Esophagus muscularis mucosa (tissue), 4 donors: ENCODE measurements at regions not wholly inside any gene's neighbourhood (a gene's known extent, or its start where the extent isn't known, plus 50 kb on each side); places are given as distances from the start of the nearest gene placed in this dataset.
"Not testable (repeated sequence)": the region's sequence is repeated elsewhere in the genome, so short reads cannot be mapped to it uniquely, and the experiment has no call there.

Experiments
- DNase-seq: peaks from one replicate; pipeline ENCODE4 v3.0.0-alpha.2; 2017; ENCODE audit errors: extremely low spot score
- H3K27ac ChIP-seq, 4 donors: fragments of 200-600 bp; sonication (generic); replicated peaks in 1 of 4; 1 replicate in 3 of 4; 2 replicates in 1 of 4; pipeline ENCODE4 v1.5.1; 2016 to 2019; ENCODE audit warnings: mild to moderate bottlenecking in 1 of 4
- H3K27me3 ChIP-seq, 4 donors: fragments of 200-600 bp; sonication (generic); one replicate each; pipeline versions ENCODE4 v1.5.1 to v1.6.0; 2016 to 2019
- H3K36me3 ChIP-seq, 4 donors: fragments of 200-600 bp; sonication (generic); one replicate each; pipeline ENCODE4 v1.5.1; 2016 to 2019
- H3K4me1 ChIP-seq, 4 donors: fragments of 200-600 bp; sonication (generic); one replicate each; pipeline ENCODE4 v1.5.1; 2016 to 2019
- H3K4me3 ChIP-seq, 4 donors: fragments of 200-600 bp; sonication (generic); 1 replicate in 2 of 4; 2 replicates in 2 of 4; pipeline ENCODE4 v1.5.1; 2016 to 2019; ENCODE audit warnings: mild to moderate bottlenecking in 4 of 4, moderate library complexity in 1 of 4
- H3K9me3 ChIP-seq, 4 donors: fragments of 200-600 bp; sonication (generic); 1 replicate in 3 of 4; 2 replicates in 1 of 4; pipeline ENCODE4 v1.5.1; 2016 to 2019
- CTCF ChIP-seq, 3 experiments: fragments of 200-600 bp in 2 of 3; fragments of 450-650 bp in 1 of 3; sonication (generic) in 2 of 3; IDR thresholded peaks; one replicate each; pipeline ENCODE4 v1.5.1; 2017 to 2019; ENCODE audit warnings: antibody characterized with exemption in 3 of 3, mild to moderate bottlenecking in 2 of 3, moderate library complexity in 1 of 3
- EP300 ChIP-seq: sonication (generic); formaldehyde crosslinking; IDR thresholded peaks from one replicate; pipeline ENCODE4 v1.6.1; 2017; ENCODE audit warnings: antibody characterized with exemption
- POLR2A ChIP-seq: fragments of 450-650 bp; IDR thresholded peaks from one replicate; pipeline ENCODE4 v1.6.1; 2017; ENCODE audit warnings: antibody characterized with exemption, moderate library complexity, mild to moderate bottlenecking, low read depth
- POLR2AphosphoS5 ChIP-seq, 2 donors: sonication (generic); formaldehyde crosslinking; IDR thresholded peaks; one replicate each; pipeline ENCODE4 v1.6.1; 2017; ENCODE audit warnings: antibody characterized with exemption in 2 of 2
- WGBS: methylation state at CpG from one replicate; pipeline ENCODE4 v1.1.5; 2018; 5-methylcytosine and 5-hydroxymethylcytosine counted together
- intact Hi-C: fragments of 100-400 bp; cut with DNase I; formaldehyde crosslinking; loops from one replicate; pipeline ENCODE4 v1.15.1; 2023

DNA sequence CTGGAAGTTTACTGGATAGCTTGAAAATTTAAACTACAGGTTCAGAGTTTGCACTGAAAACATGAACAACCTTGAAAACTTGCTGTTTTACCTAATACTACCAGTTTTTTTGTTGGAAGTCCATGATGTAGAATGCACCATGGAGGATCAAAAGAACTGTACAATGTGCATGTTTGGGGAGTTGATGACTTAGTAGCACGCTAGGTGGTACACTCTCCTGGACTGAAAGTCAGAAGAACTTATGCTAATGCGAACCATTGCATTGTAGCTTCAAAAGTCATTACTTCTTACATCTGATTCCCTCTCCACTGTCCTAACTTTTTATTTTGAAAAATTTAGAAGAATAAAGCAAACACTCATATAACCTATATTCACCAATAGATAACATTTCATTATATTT, 211.0 kb downstream of the OSTF1 start:
- no peak for TF ChIP-seq EP300
- no peak for TF ChIP-seq POLR2AphosphoS5 (IDR thresholded peaks at IDR 0.05)
- no peak for TF ChIP-seq POLR2A
- TF ChIP-seq CTCF (IDR thresholded peaks at IDR 0.05) = no peak
- DNase-seq = no peak
- H3K36me3 ChIP-seq = no peaks in the 10 kb centered on the region
- peaks cover 0 to 6% (median 0%) of the 10 kb centered on the region in 4 donors for H3K9me3 ChIP-seq
- H3K4me1 ChIP-seq = no peaks in the 10 kb centered on the region
- H3K27me3 ChIP-seq = no peaks in the 10 kb centered on the region
- no peak overlapping the region for H3K27ac ChIP-seq
- 85% methylated on average over 2 of the region's 2 CpGs for WGBS
- H3K4me3 ChIP-seq = no peak overlapping the region
- intact Hi-C loops = no loop called here

DNA sequence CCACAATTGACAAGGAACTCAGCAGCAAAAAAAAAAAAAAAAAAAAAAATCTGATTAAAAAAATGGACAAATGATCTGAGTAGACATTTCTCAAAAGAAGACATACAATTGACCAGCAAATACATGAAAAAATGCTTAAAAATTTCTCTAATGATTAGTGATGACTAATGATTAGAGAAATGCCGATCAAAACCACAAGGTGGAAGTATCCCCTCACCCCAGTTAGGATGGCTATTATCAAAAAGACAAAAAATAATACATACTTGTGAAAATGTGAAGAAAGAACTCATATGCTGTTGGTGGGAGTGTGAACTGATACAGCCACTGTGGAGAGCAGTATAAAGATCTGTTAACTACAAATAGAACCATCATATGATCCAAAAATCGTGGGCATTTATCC, 245.3 kb downstream of the OSTF1 start:
- no peak overlapping the region for H3K4me3 ChIP-seq
- no peaks in the 10 kb centered on the region for H3K4me1 ChIP-seq
- DNase-seq = no peak
- intact Hi-C loops = no loop called here
- no peaks in the 10 kb centered on the region for H3K36me3 ChIP-seq
- WGBS = 70% methylated on average over 2 of the region's 2 CpGs
- no peak for TF ChIP-seq POLR2A
- TF ChIP-seq CTCF (IDR thresholded peaks at IDR 0.05) = peak in 2 of 3 experiments; percentile 35
- peaks cover 0 to 4% (median under 1%) of the 10 kb centered on the region in 4 donors for H3K9me3 ChIP-seq
- H3K27me3 ChIP-seq = no peaks in the 10 kb centered on the region
- H3K27ac ChIP-seq = no peak overlapping the region

GRCh38 chr9:75358846-75359245, 270.5 kb downstream of the OSTF1 start:
- Histone ChIP-seq H3K4me3 (no peak overlapping the region), H3K27me3 (no peaks in the 10 kb centered on the region), H3K9me3 (peaks cover 0 to 9% (median 0%) of the 10 kb centered on the region in 4 donors), H3K36me3 (no peaks in the 10 kb centered on the region), H3K27ac (no peak overlapping the region), H3K4me1 (no peaks in the 10 kb centered on the region)
- WGBS = 43% methylated on average over 1 of the region's 1 CpG
- TF ChIP-seq POLR2A (no peak), POLR2AphosphoS5 (IDR thresholded peaks at IDR 0.05) (no peak), EP300 (no peak), CTCF (IDR thresholded peaks at IDR 0.05) (no peak)
- DNase-seq = no peak
- intact Hi-C loops = no loop called here

DNA sequence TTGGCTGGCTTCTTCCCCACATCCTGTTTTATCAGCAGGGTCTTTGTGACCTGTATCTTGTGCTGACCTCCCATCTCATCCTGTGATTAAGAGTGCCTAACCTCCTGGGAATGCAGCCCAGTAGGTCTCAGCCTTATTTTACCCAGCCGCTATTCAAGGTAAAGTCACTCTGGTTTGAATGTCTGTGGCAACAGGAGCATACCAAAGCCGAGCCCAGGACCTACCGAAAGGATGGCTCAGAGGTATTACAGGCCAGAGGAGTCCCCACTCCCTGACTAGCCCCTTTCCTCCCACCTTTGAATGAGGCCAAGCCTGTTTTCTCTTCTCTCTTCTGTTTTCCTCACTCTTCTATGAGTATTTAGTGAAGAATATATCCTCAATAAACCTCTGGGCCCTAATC, 271.3 kb downstream of the OSTF1 start:
- 86% methylated on average over 3 of the region's 3 CpGs for WGBS
- peaks cover 0 to 9% (median 0%) of the 10 kb centered on the region in 4 donors for H3K9me3 ChIP-seq
- no peak for DNase-seq
- intact Hi-C loops = no loop called here
- no peak for TF ChIP-seq CTCF (IDR thresholded peaks at IDR 0.05)
- TF ChIP-seq EP300 = no peak
- no peak for TF ChIP-seq POLR2AphosphoS5 (IDR thresholded peaks at IDR 0.05)
- no peak for TF ChIP-seq POLR2A
- H3K4me3 ChIP-seq = no peak overlapping the region
- H3K36me3 ChIP-seq = no peaks in the 10 kb centered on the region
- H3K4me1 ChIP-seq = no peaks in the 10 kb centered on the region
- no peak overlapping the region for H3K27ac ChIP-seq
- H3K27me3 ChIP-seq = no peaks in the 10 kb centered on the region

GRCh38 chr9:75360252-75360651, 271.9 kb downstream of the OSTF1 start:
- intact Hi-C loops = no loop called here
- Histone ChIP-seq H3K27me3 (no peaks in the 10 kb centered on the region), H3K4me3 (no peak overlapping the region), H3K4me1 (no peaks in the 10 kb centered on the region), H3K27ac (no peak overlapping the region), H3K36me3 (no peaks in the 10 kb centered on the region), H3K9me3 (peaks cover 0 to 9% (median 0%) of the 10 kb centered on the region in 4 donors)
- 86% methylated on average over 3 of the region's 3 CpGs for WGBS
- no peak for DNase-seq
- TF ChIP-seq EP300 = no peak
- no peak for TF ChIP-seq POLR2AphosphoS5 (IDR thresholded peaks at IDR 0.05)
- TF ChIP-seq CTCF (IDR thresholded peaks at IDR 0.05) = no peak
- no peak for TF ChIP-seq POLR2A

GRCh38 chr9:75362446-75362845, 274.1 kb downstream of the OSTF1 start:
- H3K27ac ChIP-seq, H3K27me3 ChIP-seq, H3K9me3 ChIP-seq, H3K4me1 ChIP-seq, H3K36me3 ChIP-seq, DNase-seq, intact Hi-C loops, H3K4me3 ChIP-seq: not testable (repeated sequence)
- WGBS = 90% methylated on average over 5 of the region's 5 CpGs
